ENCODE measurements at regions not wholly inside any gene's neighbourhood (a gene's known extent, or its start where the extent isn't known, plus 50 kb on each side); places are given as distances from the start of the nearest gene placed in this dataset.
"Not testable (repeated sequence)": the region's sequence is repeated elsewhere in the genome, so short reads cannot be mapped to it uniquely, and the experiment has no call there.

- no peak for DNase-seq
Measured at GRCh38 chr12:28776913-28777422, 372.1 kb upstream of the FAR2 start.

GRCh38 chr12:28777603-28778365, 371.3 kb upstream of the FAR2 start:
- DNase-seq = no peak

- DNase-seq = peak; percentile 31
Measured at GRCh38 chr12:28780096-28780495, 369.0 kb upstream of the FAR2 start.

GRCh38 chr12:28780960-28781359, 368.1 kb upstream of the FAR2 start:
- no peak for DNase-seq

- DNase-seq = no peak
Measured at GRCh38 chr12:28781671-28782652, 367.1 kb upstream of the FAR2 start.

- no peak for DNase-seq
Measured at GRCh38 chr12:28782812-28783211, 366.3 kb upstream of the FAR2 start.

GRCh38 chr12:28787151-28787550, 361.9 kb upstream of the FAR2 start:
- DNase-seq = peak; percentile 59

- DNase-seq = not testable (repeated sequence)
Measured at GRCh38 chr12:28788256-28788655, 360.8 kb upstream of the FAR2 start.

GRCh38 chr12:28793581-28794151, 355.4 kb upstream of the FAR2 start:
- DNase-seq = no peak

GRCh38 chr12:28794211-28794610, 354.9 kb upstream of the FAR2 start:
- peak; percentile 53 for DNase-seq

GRCh38 chr12:28794786-28795185, 354.3 kb upstream of the FAR2 start:
- no peak for DNase-seq

GRCh38 chr12:28795311-28795710, 353.8 kb upstream of the FAR2 start:
- DNase-seq = peak; percentile 36

GRCh38 chr12:28799348-28799747, 349.7 kb upstream of the FAR2 start:
- DNase-seq = no peak

GRCh38 chr12:28800129-28800528, 348.9 kb upstream of the FAR2 start:
- no peak for DNase-seq

GRCh38 chr12:28802706-28803438, 346.2 kb upstream of the FAR2 start:
- DNase-seq = peak; percentile 30

- DNase-seq = no peak
Measured at GRCh38 chr12:28807535-28807934, 341.5 kb upstream of the FAR2 start.

- DNase-seq = no peak
Measured at GRCh38 chr12:28811457-28811856, 337.6 kb upstream of the FAR2 start.

GRCh38 chr12:28814246-28814645, 334.8 kb upstream of the FAR2 start:
- DNase-seq = no peak

- DNase-seq = no peak
Measured at GRCh38 chr12:28817524-28817923, 331.6 kb upstream of the FAR2 start.

- no peak for DNase-seq
Measured at GRCh38 chr12:28824193-28824846, 324.8 kb upstream of the FAR2 start.

GRCh38 chr12:28824849-28825248, 324.2 kb upstream of the FAR2 start:
- no peak for DNase-seq

- no peak for DNase-seq
Measured at GRCh38 chr12:28826766-28827165, 322.3 kb upstream of the FAR2 start.
